ENCODE measurements at regions not wholly inside any gene's neighbourhood (a gene's known extent, or its start where the extent isn't known, plus 50 kb on each side); places are given as distances from the start of the nearest gene placed in this dataset.

- DNase-seq (ENCODE audit: low read depth, low spot score) = no peak
- no peak overlapping the region for H3K4me3 ChIP-seq (ENCODE audit: low read length)
These were observed 141.6 kb upstream of the PARP11 start for GRCh38 chr12:4014858-4015224.

- no peak for DNase-seq (ENCODE audit: low read depth, low spot score)
These were observed 141.2 kb upstream of the PARP11 start for GRCh38 chr12:4014444-4014843.

GRCh38 chr12:4012977-4013968 lies 140.1 kb upstream of the PARP11 start:
- H3K4me3 ChIP-seq (ENCODE audit: low read length) = no peak overlapping the region
- no peak for DNase-seq (ENCODE audit: low read depth, low spot score)

More at GRCh38 chr12:4014444-4014843, 141.2 kb upstream of the PARP11 start:
- no peak overlapping the region for H3K4me3 ChIP-seq (ENCODE audit: low read length)

- no peak for DNase-seq (ENCODE audit: low read depth, low spot score)
- H3K4me3 ChIP-seq (ENCODE audit: low read length) = no peak overlapping the region
These were observed 138.9 kb upstream of the PARP11 start for GRCh38 chr12:4012073-4012472.

DNA sequence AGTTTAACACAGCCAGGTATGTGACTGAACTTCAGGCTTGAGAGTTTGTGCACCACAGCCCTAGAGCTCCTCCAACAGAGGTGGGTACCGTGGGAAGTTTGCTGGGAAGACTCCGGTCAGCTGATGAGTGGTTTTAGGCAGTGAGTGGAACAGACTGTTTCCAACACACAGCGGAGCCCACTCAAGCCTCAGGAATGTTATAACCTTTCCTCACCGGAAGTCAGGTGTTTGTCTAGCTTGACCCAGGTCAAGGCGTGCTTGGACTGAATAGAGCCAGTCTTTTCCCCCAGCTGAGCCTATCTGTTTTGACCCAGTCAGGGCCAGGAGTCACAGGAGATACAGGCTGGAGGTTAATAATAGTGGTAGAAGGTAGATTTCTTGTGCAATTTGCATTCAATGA lies 138.4 kb upstream of the PARP11 start:
- DNase-seq (ENCODE audit: low read depth, low spot score) = no peak
- no peak overlapping the region for H3K4me3 ChIP-seq (ENCODE audit: low read length)

- no peak for DNase-seq (ENCODE audit: low read depth, low spot score)
- no peak overlapping the region for H3K4me3 ChIP-seq (ENCODE audit: low read length)
These were observed 136.9 kb upstream of the PARP11 start for GRCh38 chr12:4009979-4010704.

GRCh38 chr12:4006743-4007142 lies 133.5 kb upstream of the PARP11 start:
- no peak overlapping the region for H3K4me3 ChIP-seq (ENCODE audit: low read length)
- DNase-seq (ENCODE audit: low read depth, low spot score) = no peak

- no peak for DNase-seq (ENCODE audit: low read depth, low spot score)
- H3K4me3 ChIP-seq (ENCODE audit: low read length) = no peak overlapping the region
These were observed 132.7 kb upstream of the PARP11 start for GRCh38 chr12:4005851-4006430.

DNA sequence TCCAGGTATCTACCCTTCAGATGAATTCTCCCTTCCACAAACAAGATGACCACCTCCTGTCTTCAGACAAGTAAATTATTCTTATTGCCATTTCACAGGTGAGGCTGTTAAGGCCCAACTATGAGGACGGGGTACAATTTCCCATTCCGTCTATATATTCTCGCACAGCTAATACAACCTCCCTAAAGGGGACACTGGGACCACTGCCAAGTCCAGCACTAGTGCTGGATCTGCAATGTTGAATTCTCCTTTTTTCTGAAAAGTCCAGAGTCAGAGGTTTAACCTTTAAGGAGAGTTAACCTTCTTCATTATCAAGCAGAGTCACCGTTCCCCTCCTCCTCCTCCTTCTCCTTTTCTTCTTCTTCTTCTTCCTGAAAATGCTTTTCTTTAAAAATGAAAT lies 130.4 kb upstream of the PARP11 start:
- H3K4me3 ChIP-seq (ENCODE audit: low read length) = no peak overlapping the region
- DNase-seq (ENCODE audit: low read depth, low spot score) = no peak

DNA sequence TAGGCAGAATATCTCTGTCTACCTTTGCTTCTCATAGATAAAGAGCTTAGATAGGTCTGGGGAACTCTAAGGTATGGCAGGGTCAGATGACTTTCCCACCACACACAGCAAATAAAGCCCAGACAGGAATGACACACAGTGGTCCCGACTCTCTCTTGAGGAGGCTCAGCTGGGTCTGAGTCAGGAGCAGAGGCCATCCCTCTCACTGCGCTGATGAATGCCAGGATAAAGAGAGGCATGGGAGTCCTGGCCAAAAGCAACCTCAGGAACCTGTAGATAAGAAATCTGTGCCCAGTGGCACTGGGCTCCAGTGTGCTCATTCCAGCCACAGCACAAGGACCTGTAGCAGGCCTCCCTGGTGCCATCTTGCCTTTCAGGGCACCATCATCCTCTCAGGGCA lies 129.4 kb upstream of the PARP11 start:
- DNase-seq (ENCODE audit: low read depth, low spot score) = no peak
- no peak overlapping the region for H3K4me3 ChIP-seq (ENCODE audit: low read length)

DNA sequence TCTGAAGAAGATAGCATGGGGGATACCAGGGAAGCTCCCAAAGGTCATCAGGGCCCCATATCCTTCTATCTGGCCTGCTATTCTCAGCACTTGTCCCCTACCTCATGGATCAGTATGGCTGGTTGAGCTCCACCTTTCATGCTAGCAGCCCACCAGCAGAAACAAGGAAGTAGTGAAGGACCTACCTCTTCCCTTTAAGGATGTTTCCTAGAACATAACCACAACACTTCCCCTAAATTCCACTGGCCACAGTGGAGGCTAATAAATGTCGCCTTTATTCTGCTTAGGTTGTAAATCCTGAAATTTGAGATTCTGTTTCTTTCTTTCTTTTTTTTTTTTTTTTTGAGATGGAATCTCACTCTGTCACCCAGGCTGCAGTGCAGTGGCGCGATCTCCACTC lies 128.6 kb upstream of the PARP11 start:
- H3K4me3 ChIP-seq (ENCODE audit: low read length) = no peak overlapping the region
- DNase-seq (ENCODE audit: low read depth, low spot score) = no peak

GRCh38 chr12:4001031-4001430 lies 127.8 kb upstream of the PARP11 start:
- no peak for DNase-seq (ENCODE audit: low read depth, low spot score)
- H3K4me3 ChIP-seq (ENCODE audit: low read length) = no peak overlapping the region

- DNase-seq (ENCODE audit: low read depth, low spot score) = no peak
- H3K4me3 ChIP-seq (ENCODE audit: low read length) = no peak overlapping the region
These were observed 126.7 kb upstream of the PARP11 start for GRCh38 chr12:3999904-4000303.

DNA sequence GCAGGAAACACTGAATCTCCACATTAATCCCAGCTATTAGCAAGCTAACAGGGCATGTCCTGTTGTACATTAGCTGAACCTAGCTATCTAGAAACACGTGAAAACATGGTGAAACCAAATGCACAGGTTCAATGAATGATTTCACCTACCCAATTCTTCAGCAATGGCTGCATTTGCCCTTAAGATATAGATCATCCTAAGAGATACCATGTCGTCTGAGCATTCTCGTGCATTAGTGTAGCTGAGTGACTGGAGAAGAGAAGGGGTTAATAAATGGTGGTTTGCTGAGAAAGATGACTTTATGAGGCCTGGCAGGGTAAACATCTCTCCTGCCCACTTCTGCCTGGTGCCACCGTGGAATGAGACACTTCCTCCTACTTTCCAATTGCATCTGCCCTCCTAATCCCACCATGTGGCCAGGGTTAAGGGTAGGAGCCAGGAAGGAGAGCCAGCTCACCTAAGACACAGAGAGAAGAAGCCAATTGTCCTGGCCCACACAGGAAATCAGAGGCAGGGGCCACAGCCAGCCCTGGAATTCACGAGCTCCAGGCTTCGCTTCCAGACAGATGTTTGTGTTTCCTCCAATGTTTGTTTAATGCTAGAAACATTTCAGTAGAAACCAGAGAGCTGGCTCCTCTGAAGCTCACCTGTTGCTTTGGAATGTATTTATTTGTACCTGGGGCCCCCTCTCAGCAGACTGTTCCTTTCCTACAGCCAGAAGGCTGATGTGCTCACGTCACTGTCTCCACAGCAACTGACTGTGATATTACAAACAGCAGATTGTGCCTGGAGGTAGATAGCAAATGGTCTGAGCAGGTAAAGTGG lies 126.0 kb upstream of the PARP11 start:
- no peak overlapping the region for H3K4me3 ChIP-seq (ENCODE audit: low read length)
- no peak for DNase-seq (ENCODE audit: low read depth, low spot score)

- no peak overlapping the region for H3K4me3 ChIP-seq (ENCODE audit: low read length)
- no peak for DNase-seq (ENCODE audit: low read depth, low spot score)
These were observed 125.2 kb upstream of the PARP11 start for GRCh38 chr12:3998397-3998796.

GRCh38 chr12:3996322-3996721 lies 123.1 kb upstream of the PARP11 start:
- H3K4me3 ChIP-seq (ENCODE audit: low read length) = no peak overlapping the region
- DNase-seq (ENCODE audit: low read depth, low spot score) = no peak

GRCh38 chr12:3995306-3995705 lies 122.1 kb upstream of the PARP11 start:
- H3K4me3 ChIP-seq (ENCODE audit: low read length) = no peak overlapping the region

DNA sequence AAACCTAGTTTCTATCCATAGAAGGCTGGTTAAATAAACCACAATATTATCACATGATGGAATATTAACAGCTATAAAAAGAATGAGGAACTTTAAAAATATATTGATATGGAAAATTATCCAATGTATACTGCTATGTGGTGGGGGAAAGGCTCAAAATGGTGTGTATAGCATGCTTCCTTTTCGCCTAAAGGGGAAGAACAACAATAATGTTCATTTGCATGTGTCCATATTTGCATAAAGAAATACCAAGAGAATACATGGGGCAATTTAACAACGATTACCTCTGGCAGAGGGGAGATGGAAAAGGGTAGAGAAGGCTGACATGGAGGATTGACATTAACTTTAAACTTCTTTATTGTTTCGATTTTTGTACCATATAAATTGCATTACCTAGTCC lies 121.3 kb upstream of the PARP11 start:
- no peak overlapping the region for H3K4me3 ChIP-seq (ENCODE audit: low read length)
- DNase-seq (ENCODE audit: low read depth, low spot score) = no peak

More at GRCh38 chr12:3995306-3995705, 122.1 kb upstream of the PARP11 start:
- DNase-seq (ENCODE audit: low read depth, low spot score) = no peak

DNA sequence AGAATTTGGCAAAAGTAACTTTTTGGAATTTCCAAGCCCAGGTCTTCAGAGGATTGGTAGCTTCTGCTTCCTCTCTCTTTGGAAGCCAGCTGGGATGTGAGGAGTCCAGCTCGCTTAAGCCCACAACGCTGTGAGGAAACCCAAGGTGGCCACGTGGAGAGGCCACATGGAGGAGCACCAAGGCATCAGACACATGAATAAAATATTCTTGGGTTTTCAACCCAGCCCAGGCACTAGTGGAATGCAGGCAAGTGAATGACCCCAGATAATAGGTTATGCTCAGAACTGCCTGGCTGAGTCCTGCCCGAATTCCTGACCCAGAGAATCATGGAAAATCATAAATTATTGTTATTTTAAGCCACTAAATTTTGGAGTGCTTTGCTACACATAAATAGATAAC lies 119.7 kb upstream of the PARP11 start:
- no peak overlapping the region for H3K4me3 ChIP-seq (ENCODE audit: low read length)
- no peak for DNase-seq (ENCODE audit: low read depth, low spot score)

All from Jurkat, Clone E6-1 (cell line).